Prostate gland (tissue), 2 donors: ENCODE measurements at regions not wholly inside any gene's neighbourhood (a gene's known extent, or its start where the extent isn't known, plus 50 kb on each side); places are given as distances from the start of the nearest gene placed in this dataset.

Experiments
- CTCF ChIP-seq, 4 experiments: fragments of 200-600 bp in 2 of 4; fragments of 450-650 bp in 2 of 4; sonication (generic) in 2 of 4; IDR thresholded peaks; 1 replicate in 3 of 4; 2 replicates in 1 of 4; pipeline ENCODE4 v1.5.1; 2016 to 2019; ENCODE audit warnings: antibody characterized with exemption in 4 of 4, mild to moderate bottlenecking in 2 of 4, moderate library complexity in 2 of 4
- POLR2A ChIP-seq: fragments of 450-650 bp; IDR thresholded peaks from one replicate; pipeline ENCODE4 v1.6.1; 2016; ENCODE audit warnings: antibody characterized with exemption, mild to moderate bottlenecking

DNA sequence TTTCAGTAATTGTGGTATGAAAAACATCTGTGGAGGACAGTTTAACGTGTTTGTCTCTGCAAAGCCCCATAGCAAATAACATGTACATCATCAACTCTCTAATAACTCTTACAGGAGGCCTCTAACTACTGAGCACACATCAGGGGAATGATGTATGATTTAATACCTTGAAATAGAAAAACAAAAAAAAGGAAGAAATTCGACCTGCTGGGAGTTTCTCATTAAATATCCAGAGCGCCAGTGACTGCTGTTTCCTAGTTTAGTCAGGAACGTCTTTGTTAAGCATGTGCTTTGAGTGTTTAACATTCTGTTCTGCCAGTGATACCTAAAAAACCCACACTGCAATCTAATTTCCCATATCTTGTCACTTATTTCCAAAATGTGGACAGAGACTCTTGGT, 235.4 kb downstream of the PCDH20 start:
- TF ChIP-seq CTCF (IDR thresholded peaks at IDR 0.05) (no peak), POLR2A (no peak)
